GM19463 (cell line): ENCODE measurements at regions not wholly inside any gene's neighbourhood (a gene's known extent, or its start where the extent isn't known, plus 50 kb on each side); places are given as distances from the start of the nearest gene placed in this dataset.
"Not testable (repeated sequence)": the region's sequence is repeated elsewhere in the genome, so short reads cannot be mapped to it uniquely, and the experiment has no call there.

Experiments
- ATAC-seq: cut with Tn5 transposase; IDR thresholded peaks from one replicate; pipeline ENCODE4 v1.9.1; 2021; ENCODE audit warnings: mild to moderate bottlenecking, moderate library complexity; ENCODE audit not compliant: unreplicated experiment

DNA sequence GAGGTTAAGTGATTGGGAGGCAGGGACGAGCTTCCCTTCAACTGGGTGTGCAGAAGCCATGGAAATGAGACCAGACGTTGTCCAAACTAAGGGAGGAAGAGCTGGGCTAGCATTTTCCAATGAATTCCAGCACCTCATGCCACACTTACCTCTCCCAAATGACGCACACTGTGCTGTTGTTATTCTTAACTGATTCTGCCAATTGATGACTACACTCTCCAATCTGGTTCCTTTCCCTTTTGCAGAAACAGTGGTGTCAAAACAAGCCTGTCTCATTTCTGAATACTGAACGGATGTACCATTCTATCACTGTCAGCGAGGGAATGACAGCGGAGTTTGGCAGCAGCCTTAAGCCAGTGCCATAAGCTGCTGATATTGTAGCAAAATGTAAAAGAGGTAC, 380.5 kb upstream of the HNRNPA3 start:
- no peak for ATAC-seq

DNA sequence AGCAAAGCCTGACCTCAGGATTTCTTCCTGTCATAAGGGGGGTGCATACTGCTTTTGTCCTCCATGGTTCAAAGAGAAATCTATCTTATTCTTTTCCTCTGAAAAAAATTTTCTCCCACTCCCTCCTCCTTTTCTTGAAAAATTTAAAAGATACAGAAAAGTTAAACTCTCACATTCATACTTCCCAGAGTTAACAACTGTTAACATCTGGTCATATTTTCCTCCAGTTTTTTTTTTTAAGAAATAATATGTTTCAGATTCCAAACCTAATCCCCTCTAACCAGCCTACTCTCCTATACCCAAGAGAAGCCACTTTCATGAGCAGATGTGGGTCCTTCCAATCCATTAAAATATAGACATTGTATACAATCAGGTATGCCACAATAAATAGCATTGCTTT, 378.9 kb upstream of the HNRNPA3 start:
- no peak for ATAC-seq

DNA sequence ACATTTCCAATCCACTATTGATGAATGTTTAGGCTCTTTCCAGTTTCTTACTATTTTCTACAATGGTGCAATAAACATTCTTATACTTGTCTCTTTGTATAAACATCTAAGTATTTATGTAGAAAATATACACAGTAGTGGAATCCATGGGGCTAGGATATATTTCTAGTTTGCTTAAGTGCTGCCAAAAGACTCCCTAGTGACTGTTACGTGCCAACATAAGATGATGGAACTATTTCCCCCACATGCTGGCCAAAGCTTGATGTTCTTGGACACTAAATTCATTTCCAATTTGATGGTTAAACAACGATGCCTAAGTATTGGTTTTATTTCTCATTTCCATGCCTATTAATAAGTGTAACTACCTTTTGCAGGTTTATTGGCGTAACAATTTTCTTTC, 378.4 kb upstream of the HNRNPA3 start:
- ATAC-seq, result no peak

DNA sequence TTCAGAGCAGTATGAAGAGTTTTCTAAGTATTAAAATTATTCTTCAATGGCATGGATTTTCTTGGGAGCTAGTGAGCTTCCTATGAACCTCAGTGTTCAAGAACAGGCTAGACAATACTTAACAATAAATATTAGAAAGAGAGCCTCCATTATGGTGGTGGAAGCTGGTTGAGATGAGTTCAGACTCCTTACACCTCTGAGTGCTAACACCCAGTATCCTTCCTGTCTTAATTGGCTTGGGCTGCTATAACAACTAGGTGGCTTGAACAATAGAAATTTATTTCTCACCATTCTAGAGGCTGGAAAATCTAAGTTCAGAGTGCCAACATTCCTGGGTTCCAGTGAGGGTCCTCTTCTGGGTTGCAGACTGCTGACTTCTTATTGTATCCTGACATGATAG, 369.4 kb upstream of the HNRNPA3 start:
- no peak for ATAC-seq

DNA sequence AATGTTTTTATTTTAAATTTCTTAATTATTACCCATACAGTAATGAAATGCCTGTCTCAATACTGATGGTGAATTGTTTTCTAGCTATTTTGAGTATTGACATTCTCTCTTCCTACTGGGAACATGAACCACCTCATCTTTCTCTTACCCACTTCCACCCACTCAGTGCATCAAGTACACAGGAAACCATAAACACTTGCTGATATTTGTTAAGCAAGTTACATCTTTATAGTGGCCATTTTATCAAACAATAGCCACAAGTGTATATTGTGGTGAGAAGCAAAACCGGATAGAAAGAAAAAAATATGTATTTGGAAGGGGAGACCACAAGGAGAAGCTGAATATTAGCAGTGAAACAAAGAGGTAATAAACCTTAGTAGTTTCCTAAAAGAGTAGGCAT, 368.1 kb upstream of the HNRNPA3 start:
- no peak for ATAC-seq

DNA sequence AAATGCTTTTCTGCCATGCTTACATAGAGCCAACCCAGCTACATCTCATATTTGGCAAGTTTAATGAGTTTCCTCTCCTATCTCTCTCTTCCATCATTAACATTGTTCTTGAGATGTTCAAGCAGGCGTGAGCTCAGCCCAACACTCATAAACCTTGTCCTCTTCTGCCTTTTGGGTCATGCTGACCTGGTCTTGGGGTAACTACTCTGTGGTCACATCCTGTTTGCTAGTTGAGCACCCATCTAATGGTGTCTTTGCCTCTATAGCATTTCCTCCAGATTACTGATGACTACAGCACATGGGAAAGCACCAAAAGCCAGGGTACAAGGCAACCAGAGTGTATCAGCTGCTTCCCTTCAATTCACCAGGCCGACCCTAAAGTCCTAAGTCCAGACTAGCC, 366.9 kb upstream of the HNRNPA3 start:
- no peak for ATAC-seq

DNA sequence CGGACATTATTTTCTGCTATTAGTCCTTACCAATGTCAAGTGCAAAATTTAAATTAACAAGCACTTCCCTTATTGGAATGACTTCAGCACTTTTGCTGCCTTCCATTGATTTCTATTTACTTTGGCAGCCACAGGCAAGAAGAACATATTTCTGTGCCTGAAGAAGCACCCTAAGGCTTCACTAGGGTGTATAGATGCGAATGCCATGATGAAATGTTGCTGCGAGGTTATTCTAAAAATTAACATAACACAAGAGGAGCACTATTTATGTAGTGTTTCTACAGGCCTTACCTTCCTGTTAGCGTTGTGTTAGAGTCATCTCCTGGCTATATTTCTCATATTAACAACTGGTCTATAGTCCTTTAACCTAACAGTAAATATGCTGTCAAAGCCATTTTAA, 365.0 kb upstream of the HNRNPA3 start:
- no peak for ATAC-seq

DNA sequence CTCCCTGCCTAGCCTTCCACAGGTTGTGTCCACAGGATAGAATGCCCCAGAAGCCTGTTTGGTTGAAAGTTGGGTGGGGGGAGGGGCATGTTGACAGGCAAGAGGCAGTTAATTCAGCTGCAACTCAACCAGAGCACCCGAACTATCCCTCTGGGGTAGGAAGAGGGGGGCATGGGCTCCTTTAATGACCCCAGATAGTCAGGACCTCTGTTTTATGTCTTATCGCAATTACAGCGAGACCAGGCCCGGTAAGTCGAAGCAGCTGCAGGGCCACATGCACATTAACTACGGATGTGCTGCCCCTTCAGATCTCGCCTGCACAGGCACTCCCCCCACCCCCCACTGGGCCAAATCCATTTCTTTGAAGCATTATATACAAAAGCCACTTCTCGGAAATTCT, 363.8 kb upstream of the HNRNPA3 start:
- no peak for ATAC-seq

DNA sequence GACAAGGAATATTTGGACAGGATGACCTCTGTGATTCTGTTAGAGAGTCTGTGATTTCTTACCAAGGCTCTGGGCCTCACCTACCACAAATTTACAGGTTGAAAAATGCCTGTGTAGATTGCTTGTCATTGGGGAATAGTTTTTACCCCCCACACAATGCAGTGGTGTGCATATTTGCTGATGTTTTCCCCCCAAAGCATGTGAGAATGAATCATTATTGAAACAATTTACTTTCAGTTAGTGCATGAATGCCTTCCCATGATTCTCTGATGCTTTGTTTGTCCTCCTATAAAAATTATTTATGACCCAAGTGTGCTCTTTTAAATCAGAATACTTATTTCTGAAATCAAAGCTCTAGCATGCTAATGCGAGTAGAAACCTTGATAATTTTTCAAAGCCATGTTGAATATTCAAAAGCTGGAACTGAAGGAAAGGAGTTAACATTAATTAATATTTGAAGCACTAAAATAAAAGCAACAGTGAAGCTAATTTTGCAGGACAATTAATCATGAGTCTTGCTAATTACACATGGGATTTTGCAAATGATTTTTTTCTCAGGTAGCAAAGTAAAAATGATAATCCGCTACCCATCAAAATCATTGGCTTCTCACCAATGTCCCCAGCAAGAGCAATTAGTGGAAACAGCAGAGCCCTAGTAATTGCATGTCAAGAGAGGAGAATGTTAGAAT, 361.2 kb upstream of the HNRNPA3 start:
- ATAC-seq, result no peak

DNA sequence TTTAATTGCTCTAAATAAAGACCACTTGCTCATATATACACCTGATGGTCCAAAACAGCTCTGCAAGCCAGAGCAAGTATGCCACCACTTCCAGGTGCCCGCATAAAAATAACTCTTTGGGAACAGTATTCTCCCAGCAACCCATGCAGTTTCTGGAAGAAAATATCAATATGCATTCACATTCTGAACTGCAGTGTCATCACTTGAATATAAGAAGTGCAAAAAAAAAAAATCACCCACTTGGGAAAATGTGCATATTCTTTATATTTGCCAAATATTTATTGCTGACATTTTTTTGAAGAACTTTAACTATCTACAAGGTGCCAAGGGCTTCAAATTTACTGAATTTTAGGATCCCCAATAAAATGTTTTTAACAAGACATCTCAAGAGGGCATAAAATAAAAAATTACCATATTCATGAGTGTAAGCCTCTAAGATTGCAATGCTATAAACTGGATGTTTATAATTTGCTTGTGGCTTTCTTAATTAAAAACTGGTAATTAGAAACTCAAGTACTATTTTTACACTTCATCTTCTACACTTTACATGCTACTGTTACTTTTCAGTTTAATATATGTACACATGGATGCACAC, 360.6 kb upstream of the HNRNPA3 start:
- ATAC-seq, result no peak

DNA sequence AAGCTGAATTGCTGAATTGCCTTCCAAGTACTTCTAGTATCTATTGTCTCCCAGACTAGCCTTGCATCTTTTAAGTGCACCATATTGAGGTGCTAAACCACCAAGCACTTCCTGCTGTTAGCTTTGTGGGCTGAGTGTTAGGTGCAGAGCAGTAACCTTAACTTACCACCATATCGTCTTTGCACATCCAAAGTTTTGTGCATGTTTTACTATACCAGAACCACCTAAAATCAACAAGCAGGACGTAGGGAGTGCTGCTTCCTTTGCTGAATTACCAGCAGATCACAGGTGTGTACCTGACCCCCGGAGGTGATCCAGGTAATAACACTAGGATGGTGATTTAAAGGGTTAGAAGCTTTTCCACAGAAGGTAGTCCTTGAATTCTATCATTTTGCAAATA, 359.9 kb upstream of the HNRNPA3 start:
- no peak for ATAC-seq

DNA sequence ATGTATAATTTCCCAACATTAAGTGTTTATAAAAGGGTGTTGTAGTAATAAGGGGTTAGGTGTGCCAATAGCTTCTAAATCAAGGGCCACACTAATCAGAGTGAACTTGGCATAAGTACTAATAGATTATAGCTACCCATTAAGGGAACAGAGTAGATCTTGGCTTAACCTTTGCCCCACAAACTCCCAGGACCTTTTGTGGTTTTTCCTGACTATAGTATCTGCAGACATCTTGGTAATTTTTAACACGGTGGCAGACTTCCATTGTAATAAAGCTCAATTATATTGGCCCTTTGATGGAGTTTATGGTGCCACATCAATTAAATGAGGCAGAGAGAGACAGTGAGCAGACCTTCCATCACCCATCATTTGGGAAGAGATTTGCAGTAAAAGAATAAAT, 358.5 kb upstream of the HNRNPA3 start:
- no peak for ATAC-seq

DNA sequence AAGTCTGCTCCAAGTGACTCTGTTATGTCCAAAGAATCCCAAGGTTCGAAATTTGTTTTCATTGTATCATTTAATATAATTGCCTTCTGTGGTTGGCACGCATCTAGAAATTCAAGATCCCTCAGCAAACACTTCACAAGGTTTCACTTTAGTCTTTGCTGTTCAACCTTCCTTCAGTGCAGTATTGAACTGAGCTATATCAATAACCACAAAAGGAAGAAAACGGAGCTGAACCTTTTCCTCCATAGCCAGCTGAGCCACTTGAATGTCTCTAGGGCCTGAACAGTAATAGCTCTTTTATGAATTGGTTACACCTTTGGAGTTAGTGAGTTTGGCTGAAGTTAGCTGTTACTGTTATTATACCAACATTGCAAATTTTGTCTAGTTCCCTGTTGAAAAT, 357.7 kb upstream of the HNRNPA3 start:
- no peak for ATAC-seq

DNA sequence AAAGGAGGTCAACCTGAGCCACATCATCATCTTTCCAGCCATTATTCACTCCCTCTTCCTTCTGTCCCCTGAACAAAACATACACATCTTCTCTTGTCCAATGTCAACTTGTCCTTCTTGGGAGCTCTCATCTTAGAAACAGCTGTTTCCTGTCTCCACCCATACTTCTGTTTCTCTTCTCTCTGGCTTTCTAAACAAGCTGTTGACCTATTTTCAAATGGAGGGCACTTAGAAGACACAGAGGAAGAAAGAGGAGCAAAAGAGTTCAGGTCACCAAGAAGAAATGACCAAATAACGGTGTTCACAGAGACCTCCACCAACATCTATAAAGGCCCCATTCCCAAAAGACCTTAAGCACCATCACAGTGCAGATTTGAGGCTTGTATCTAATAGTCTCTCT, 355.9 kb upstream of the HNRNPA3 start:
- no peak for ATAC-seq

DNA sequence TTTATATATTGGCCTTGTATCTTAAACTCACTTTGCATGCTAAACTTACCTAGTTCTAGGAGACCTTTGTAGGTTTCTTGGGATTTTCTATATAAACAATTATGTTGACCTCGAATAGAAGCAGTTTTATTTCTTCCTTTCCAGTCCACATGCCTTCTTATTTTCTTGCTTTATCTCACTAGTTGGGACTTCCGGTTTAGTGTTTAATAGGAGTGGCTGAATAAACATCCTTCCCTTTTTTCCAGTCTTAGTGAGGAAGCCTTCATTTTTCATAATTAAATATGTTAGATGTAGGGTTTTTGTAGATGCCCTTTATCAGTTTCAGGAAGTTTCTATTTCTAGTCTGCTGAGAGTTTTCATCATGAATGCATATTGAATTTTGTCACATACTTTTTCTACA, 347.3 kb upstream of the HNRNPA3 start:
- no peak for ATAC-seq

DNA sequence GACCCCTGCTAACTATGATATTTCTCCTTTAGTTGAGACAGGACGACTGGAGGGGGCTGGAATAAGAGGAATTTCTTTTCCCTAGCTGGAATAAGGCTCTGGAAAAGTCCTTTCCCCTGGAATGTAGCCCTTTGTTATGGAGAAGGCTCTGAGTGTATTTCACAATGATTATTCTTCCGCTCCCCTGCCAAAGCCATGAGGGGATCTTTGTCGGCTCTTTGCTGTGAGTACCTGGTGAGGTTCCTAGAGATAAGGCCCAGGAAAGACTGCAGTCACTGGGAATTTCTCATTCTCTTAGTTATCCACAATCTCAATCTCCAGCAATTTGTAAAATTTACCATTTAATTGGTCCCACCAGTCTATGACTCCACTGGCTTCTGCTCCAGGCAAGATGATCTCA, 340.2 kb upstream of the HNRNPA3 start:
- ATAC-seq, result no peak

DNA sequence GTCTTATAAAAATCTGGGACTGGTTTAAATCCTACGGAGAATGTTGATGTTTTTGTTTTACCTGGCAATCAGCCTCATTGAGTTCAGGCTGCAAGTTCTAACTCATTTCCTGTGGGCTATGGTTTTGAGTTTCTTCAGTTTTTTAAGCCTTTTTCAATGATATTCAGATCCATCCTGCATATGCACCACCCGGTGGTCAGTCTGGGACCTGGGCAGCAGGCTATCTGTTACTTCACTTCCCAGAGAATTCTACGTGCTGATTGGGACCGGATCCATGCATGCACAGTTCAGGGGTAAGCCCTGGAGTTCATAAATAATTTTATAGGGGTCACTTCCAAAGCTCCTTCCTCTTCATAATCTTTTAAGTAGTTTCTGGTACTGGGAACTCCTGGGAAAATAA, 339.2 kb upstream of the HNRNPA3 start:
- no peak for ATAC-seq

DNA sequence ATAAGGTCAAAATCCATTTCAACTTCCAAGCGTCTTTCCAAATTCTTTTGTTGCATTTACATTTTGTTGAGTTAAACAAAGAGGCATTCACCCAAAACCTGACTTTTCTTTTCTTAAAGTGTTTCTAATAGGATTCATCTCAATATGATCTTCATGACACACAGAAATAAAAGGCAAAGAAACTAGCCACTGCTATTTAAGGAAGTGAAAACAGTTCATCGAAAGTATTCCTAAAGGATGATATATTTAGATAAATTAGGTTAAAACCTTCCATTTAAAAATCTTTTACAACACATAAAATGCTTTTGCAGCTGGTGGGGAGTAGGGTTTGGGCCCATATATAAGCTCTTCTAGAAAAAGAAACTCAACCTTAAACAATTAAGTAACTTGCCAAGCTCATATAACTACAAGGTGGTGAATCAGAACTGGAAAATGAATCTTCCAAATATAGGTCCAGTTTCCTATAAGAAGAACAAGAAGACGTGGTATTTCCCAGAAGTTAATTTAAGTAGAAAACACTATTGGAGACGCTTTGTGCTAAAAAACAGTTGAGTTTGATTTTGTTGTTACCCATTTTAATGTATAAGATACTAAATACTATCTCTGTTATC, 336.0 kb upstream of the HNRNPA3 start:
- no peak for ATAC-seq

DNA sequence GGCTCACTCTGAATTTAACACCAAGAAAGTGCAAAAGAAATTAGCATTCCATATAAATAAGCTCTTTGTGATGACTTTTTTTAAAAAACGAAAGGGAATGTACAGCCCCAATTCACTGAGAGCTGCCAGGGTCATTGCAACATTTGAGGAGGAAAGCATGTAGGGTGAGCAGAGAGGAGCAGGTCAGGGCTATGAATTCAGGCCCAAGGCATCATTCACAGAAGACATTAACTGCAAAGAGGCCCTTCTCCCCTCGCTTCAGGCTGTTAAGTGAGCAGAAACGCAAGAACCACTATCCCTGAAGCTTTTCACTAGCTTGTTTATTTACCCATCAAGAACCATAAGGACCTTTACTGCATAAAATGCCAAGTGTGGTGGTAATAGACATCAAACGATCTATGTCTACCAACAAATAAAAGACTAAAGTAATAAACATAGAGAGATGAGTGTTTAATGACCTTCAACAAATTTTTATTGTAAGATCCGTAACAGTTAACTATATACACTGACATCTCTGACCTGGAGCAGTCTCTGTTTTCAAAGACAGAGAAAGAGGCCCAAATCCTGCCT, 333.1 kb upstream of the HNRNPA3 start:
- no peak for ATAC-seq

DNA sequence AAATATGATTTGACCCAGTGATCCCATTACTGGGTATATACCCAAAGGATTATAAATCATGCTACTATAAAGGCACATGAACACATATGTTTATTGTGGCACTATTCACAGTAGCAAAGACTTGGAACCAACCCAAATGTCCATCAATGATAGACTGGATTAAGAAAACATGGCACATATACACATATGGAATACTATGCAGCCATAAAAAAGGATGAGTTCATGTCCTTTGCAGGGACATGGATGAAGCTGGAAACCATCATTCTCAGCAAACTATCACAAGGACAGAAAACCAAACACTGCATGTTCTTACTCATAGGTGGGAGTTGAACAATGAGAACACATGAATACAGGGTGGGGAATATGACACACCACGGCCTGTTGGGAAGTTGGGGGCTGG, 330.5 kb upstream of the HNRNPA3 start:
- not testable (repeated sequence) for ATAC-seq

DNA sequence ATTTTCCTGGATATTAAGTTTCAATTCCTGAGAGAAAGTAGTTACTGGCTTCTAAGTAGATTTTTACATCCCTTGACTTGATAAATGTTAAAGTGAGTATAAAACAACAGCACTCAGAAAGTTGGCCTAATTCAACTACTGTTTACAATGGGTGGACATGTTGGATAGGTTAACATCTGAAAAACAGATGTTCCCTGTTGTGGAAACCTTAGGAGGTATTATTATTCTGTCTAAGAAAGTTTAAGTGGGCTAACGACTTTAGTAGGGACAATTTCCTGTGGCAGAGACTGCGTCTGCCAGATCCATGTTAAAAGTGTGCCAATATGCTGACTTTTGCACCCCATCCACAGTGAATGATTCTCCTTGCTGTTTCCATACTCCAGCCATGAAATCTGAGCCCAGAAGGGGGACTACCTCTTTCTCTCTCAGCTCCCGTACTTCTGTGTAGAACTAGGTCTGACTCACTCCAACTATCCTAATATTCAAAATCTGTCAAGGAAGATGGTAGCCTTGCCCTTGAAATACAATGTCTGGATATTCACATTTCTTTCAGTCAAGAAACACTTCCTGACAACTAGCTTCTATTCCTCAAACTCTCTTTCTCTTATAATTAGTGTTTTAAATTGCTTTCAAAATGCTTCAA, 327.5 kb upstream of the HNRNPA3 start:
- no peak for ATAC-seq

DNA sequence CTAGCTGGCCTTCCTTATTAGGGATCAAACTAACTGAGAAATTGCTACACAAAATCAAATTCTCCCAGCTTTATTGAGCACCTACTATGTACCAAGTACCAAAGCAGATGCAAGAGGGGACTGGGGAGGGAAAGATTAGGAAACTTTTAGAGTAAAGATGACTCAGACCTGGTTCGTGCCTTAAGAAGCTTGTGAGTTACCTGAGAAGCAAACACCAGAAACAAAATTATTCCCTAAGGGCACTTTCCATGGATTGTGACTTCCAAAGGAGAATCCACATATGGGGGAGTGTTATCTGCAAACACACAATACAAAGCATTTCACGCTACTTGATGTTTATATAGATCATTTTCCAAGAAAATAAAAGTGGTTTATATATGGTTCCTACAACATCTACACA, 326.9 kb upstream of the HNRNPA3 start:
- ATAC-seq, result no peak
